ENCODE measurements at regions not wholly inside any gene's neighbourhood (a gene's known extent, or its start where the extent isn't known, plus 50 kb on each side); places are given as distances from the start of the nearest gene placed in this dataset.

DNA sequence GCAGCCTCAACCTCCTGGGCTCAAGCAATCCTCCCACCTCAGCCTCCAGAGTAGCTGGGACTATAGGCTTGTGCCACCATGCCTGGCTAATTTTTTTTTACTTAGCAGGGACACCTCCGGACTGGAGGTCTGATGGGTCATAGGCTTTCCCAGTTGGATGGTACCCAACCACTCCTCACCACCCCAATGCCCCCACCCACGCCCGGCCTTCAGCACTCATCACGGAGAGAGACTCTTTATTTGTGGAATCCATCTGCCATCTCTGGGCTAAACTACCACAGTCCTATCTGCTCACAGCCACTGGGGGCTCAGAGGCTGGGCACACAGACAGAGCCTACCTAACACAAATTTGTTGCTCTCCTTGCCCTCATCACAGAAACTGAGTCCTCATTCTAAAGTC is 58.3 kb upstream of the STXBP1 start:
- no peak for DNase-seq (ENCODE audit: low read depth)

DNA sequence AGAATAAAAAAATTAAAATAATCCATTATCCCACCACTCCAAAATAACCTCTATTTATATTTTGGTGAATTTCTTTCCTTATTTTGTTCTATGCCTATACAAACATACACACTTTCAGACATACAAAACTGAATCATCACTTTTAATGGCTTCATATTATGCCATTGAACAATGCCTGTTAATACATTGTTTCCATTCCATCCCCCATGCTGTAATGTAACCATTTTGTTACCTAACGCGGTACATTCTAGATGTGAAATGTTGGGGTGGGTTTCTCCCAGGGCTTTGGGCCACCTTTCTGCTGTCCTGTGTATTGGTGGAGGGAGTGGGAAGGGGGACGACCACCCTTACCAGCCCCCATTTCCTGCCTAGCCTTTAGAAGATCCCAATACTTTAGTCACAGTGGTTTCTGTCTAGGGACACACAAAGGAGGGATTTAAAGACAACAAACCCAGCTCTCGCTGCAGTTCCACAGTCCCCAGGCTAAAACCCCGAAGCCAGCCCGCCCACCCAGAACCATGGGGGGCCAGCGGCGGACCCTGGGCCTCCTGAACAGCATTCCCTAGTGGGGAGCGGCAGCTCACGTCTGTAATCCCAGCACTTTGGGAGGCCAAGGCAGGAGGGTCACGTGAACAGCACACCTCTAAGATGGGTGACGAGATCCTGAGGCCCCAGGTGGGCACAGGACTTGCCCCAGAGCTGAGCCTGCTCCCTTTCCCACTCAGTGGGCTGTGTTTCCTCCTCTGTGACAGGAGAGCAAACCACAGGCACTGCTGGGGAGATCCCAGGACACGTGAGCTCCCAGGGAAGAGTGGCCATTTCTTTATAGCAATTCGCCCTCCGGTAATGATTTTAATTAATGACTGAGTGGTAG is 56.9 kb upstream of the STXBP1 start:
- peak; percentile 52 for DNase-seq (ENCODE audit: low read depth)

DNA sequence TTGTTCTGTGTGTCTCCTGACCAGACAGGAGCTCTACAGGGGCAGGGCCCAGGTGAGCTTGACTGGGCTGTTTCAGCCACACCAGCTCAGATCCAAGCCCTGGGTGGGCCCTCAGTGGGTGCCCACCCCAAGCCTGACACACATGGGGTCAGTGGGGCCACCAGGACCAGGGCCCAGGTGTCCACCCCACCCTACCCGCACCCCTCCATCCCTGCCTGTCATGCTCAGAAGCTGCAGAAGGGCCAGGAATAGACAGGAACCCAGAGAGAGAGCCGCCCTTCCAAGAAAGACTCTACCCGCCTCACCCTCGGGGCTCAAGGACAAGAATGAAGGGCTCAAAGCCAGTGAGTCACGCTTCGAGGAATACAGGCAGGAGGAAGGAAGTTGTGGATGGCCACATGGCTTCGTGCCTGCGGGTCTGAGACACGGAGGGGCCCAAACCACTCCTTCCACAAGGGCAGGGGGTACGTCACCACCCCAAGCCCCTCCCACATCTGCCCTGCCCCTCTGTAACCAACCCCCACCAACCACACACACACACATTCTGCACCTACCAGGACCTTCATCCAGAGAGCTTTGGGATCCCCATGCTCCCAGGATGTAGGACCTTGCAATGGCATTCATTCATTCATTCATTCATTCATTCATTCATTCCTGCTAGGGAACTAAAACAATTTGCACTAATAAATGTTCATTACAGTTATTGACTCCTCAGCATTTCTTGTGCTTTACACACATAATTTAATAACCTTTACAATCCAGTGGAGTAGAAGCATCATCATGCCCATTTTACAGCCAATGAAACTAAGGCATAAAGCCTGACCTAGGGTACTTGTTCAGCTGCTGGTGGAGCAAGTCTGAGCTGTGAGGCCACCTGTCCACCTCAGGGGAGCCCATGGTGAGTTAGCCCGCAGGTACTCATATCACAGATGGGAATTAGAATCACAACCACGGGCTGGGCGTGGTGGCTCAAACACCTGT is 55.9 kb upstream of the STXBP1 start:
- DNase-seq (ENCODE audit: low read depth) = peak; percentile 94

DNA sequence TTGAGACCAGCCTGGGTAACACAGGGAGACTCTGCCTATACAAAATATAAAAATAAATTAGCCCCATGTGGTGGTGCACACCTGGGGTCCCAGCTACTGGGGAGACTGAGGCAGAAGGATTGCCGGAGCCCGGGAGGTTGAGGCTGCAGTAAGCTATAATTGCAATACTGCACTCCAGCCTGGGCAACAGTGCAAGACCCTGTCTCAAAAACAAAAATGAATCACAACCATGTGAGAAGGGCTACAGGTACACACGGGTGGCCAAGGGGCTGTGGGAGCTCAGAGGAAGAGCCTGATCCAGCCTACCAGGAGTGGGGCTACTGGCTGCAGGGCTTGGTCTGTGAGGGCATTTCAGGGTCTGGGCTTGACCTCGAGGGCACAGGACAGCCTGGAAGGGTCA is 55.2 kb upstream of the STXBP1 start:
- DNase-seq (ENCODE audit: low read depth) = no peak

DNA sequence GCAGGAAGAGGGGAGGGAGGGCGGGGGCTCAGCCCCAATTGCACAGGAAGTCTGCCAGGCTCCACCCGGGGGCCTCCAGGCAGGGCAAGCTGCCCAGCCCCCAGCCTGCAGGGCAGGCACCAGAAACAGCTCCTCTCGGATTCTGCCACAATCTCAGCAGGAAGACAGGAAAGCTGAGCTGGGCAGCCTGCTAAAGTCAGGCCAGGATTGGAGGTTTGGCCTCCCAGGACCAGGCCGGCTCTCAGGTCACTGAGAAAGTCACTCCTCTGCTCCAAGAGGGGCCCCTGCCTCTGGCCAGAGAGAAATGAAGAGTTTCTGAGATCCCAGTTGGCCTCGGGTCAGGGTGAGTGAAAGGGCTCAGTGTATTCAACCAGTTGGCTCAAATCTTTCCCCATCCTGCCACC is 54.6 kb upstream of the STXBP1 start:
- DNase-seq (ENCODE audit: low read depth) = no peak

DNA sequence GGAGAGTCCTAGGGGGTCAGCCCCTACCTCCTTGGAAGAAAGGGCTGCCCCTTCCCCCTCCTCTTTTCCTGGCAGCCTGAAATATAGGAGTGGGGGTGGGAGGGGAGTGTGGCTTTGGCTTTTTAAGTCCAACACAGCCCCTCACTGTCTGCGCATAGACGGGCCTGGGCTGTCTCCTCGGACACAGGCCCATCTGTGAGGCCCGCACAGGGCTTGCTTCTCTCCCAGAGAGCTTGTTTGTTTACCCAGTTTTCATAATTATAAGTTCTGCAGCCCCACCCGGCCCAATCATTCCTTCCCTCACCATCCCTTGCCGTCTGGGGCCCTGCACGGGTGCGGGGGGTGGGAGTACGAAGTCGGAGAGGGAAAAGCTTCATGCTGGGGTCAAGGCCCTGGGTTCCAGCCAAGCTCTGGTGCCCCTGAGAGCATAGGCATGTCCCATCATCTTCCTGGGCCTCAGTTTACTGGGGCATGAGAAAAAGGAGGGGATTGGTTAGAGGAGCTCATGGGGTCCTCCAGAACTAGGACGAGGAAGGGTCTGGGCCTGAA is 54.0 kb upstream of the STXBP1 start:
- no peak for DNase-seq (ENCODE audit: low read depth)

DNA sequence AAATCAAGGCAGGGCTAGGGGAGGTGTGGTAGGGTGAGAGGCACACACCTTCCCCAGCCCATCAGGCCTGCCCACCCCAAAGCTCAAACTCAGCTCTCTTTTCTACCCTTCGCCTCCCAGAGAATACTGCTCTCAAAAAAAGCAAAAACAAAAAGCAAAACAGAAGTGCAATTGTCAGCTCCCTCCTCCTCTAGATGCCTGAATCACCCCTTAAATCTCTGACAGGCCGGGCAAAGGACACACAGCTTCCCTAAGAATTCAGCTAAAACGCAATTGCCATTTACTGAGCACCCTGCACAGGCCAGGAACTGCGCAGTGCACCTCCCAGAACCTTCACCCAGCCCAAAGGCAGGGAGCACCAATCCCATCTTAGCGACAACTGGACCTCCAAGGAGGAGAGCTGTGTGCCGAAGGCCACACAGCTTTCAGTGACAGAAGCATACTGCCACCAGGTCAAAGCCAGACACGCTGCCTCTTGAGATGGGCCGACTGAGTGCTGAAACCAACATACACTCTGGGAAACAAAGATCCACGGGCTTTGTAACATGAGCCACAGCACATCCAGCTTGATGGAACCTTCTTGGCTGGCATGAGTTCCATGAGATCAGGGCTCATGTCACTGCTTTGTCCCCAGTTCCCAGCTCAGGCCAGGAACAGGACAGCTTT is 53.4 kb upstream of the STXBP1 start:
- DNase-seq (ENCODE audit: low read depth) = no peak

DNA sequence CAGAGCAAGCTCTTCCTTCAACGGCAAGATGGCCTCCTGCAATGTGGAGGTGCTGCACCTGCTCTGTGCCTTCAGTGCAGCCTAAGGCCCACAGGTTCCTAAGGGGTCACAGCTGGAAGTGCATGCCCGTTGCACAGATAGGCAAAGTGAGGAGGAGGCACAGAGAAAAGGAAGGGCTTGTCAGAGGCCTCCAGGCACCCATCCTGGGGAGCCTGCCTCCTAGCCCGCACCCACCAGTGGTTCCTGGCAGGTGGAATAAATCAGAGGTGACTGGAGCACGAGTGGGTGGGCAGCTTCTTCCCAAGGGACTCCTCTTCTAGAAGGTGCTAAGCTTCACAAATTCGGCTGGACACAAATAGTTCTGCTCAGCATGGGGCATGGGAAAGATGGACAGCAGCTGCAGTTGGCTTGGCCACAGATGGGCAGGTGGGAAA is 52.8 kb upstream of the STXBP1 start:
- no peak for DNase-seq (ENCODE audit: low read depth)

DNA sequence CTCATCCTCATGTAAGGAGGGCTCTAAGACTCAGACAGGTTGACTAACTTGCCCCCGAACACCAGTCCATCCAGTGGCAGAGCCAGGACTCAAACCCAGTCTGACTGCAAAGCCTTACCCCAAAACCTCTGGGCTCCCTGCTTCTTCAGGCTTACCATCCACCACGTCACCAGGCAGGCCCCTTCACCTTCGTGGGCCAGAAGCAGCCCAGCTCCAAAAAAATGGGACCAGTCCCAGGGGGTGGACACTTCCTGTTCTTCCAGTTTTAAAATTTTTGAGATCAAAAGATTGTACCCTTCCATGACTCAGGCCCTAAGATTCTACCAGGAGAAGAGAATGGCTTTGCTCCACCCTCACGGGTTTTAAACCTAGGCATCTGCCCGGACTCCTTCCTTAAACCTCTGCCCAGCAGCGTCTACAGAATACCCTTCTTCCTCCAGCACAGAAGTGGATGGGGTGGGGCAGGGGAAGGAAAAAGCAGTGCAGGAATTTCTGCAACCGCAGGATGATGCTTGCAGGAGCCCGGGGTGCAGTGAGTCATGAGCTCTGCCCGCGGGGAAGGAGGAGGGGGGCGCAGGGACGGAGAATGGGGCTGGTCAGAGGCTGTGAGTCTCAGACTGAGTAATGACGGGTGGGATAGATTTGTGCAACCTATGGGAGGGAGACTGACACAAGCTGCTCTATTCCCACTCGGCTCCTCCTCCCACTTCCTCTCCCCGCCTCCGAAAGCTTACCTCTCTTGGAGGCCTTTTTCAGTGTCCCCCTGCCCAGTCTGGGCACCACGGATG is 50.4 kb upstream of the STXBP1 start:
- DNase-seq (ENCODE audit: low read depth) = peak; percentile 97
